Stimulated activated CD8-positive, alpha-beta memory T cell treated with anti-CD3 and anti-CD28 coated beads, Interleukin-15, amount 100 ng/mL, for 1 hour (primary cell): ENCODE measurements at regions not wholly inside any gene's neighbourhood (a gene's known extent, or its start where the extent isn't known, plus 50 kb on each side); places are given as distances from the start of the nearest gene placed in this dataset.

Experiments used
- DNase-seq: peaks from one replicate; pipeline ENCODE4 v3.0.0-alpha.2; 2020; ENCODE audit warnings: low read depth

GRCh38 chr12:91968076-91968776 is 177.4 kb downstream of the BTG1 start:
- no peak for DNase-seq

- no peak for DNase-seq
These were observed 178.1 kb downstream of the BTG1 start for GRCh38 chr12:91967590-91967989.

- DNase-seq: no peak
These were observed 179.9 kb downstream of the BTG1 start for GRCh38 chr12:91965781-91966180.

GRCh38 chr12:91964501-91964900 is 181.1 kb downstream of the BTG1 start:
- no peak for DNase-seq

- DNase-seq: no peak
These were observed 186.4 kb downstream of the BTG1 start for GRCh38 chr12:91959220-91959619.

GRCh38 chr12:91958816-91959215 is 186.8 kb downstream of the BTG1 start:
- DNase-seq: no peak

- DNase-seq: no peak
These were observed 190.9 kb downstream of the BTG1 start for GRCh38 chr12:91954747-91955146.

GRCh38 chr12:91954326-91954725 is 191.3 kb downstream of the BTG1 start:
- no peak for DNase-seq

- no peak for DNase-seq
These were observed 192.7 kb downstream of the BTG1 start for GRCh38 chr12:91952916-91953315.

- no peak for DNase-seq
These were observed 194.1 kb downstream of the BTG1 start for GRCh38 chr12:91951571-91951970.

- DNase-seq: no peak
These were observed 197.1 kb downstream of the BTG1 start for GRCh38 chr12:91948504-91948903.

- no peak for DNase-seq
These were observed 198.2 kb downstream of the BTG1 start for GRCh38 chr12:91947459-91947858.

GRCh38 chr12:91944637-91945036 is 201.0 kb downstream of the BTG1 start:
- no peak for DNase-seq

GRCh38 chr12:91940826-91941570 is 204.6 kb downstream of the BTG1 start:
- DNase-seq: no peak

- no peak for DNase-seq
These were observed 205.3 kb downstream of the BTG1 start for GRCh38 chr12:91940322-91940721.

GRCh38 chr12:91937706-91938105 is 207.9 kb downstream of the BTG1 start:
- no peak for DNase-seq

- DNase-seq: no peak
These were observed 208.6 kb downstream of the BTG1 start for GRCh38 chr12:91937009-91937408.

- DNase-seq: no peak
These were observed 210.3 kb downstream of the BTG1 start for GRCh38 chr12:91935296-91935695.

GRCh38 chr12:91931111-91931510 is 214.5 kb downstream of the BTG1 start:
- DNase-seq: no peak

GRCh38 chr12:91928501-91928900 is 217.1 kb downstream of the BTG1 start:
- no peak for DNase-seq

- no peak for DNase-seq
These were observed 218.8 kb downstream of the BTG1 start for GRCh38 chr12:91926848-91927247.

GRCh38 chr12:91924827-91925226 is 220.8 kb downstream of the BTG1 start:
- DNase-seq: no peak

GRCh38 chr12:91923864-91924263 is 221.8 kb downstream of the BTG1 start:
- no peak for DNase-seq

- DNase-seq: no peak
These were observed 223.0 kb downstream of the BTG1 start for GRCh38 chr12:91922674-91923073.
